A673 (cell line): ENCODE measurements at regions not wholly inside any gene's neighbourhood (a gene's known extent, or its start where the extent isn't known, plus 50 kb on each side); places are given as distances from the start of the nearest gene placed in this dataset.
"Not testable (repeated sequence)": the region's sequence is repeated elsewhere in the genome, so short reads cannot be mapped to it uniquely, and the experiment has no call there.

Experiments
- BruUV-seq: library from RNA; stranded (reverse); fragments of 400-500 nt; replicated peaks from 2 replicates; lab custom pipeline; 2021; lab: Mats Ljungman, UMichigan
- CTCF ChIA-PET: fragments of 300-600 bp; sonication (Branson Sonifier 250); formaldehyde crosslinking; loops from one replicate; lab custom pipeline; 2022; ENCODE audit warnings: antibody characterized with exemption; lab: Charles Lee
- POLR2A ChIA-PET: fragments of 300-600 bp; sonication (Branson Sonifier 250); formaldehyde crosslinking; loops from one replicate; lab custom pipeline; 2022; ENCODE audit warnings: antibody characterized with exemption; ENCODE audit not compliant: low non-redundant PET; lab: Charles Lee
- DNase-seq: peaks from one replicate; pipeline ENCODE4 v3.0.0-alpha.2; 2015; ENCODE audit warnings: low spot score
- H3K27ac ChIP-seq: fragments of 200-600 bp; sonication (generic); 2 replicates; pipeline ENCODE4 v1.5.1; 2016; ENCODE audit warnings: mixed run types, low read depth, mild to moderate bottlenecking, mixed read lengths, antibody characterized with exemption, low read length; ENCODE audit not compliant: poor library complexity, severe bottlenecking
- H3K27me3 ChIP-seq: fragments of 200-600 bp; sonication (generic); replicated peaks from 2 replicates; pipeline ENCODE4 v1.6.1; 2017; ENCODE audit warnings: mixed run types, low read depth, mild to moderate bottlenecking, mixed read lengths, antibody characterized with exemption, low read length; ENCODE audit not compliant: insufficient read depth, poor library complexity
- H3K36me3 ChIP-seq: fragments of 200-600 bp; sonication (generic); 2 replicates; pipeline ENCODE4 v1.6.1; 2016; ENCODE audit warnings: mixed run types, mild to moderate bottlenecking, mixed read lengths, antibody characterized with exemption, low read length; ENCODE audit not compliant: insufficient read depth, poor library complexity, severe bottlenecking
- H3K4me1 ChIP-seq: fragments of 200-600 bp; sonication (generic); 2 replicates; pipeline ENCODE4 v1.6.1; 2017; ENCODE audit warnings: mixed run types, mild to moderate bottlenecking, mixed read lengths, antibody characterized with exemption, low read length; ENCODE audit not compliant: insufficient read depth, poor library complexity, severe bottlenecking
- H3K4me3 ChIP-seq: fragments of 200-600 bp; sonication (generic); 2 replicates; pipeline ENCODE4 v1.5.1; 2016; ENCODE audit warnings: low read depth, mixed run types, mild to moderate bottlenecking, mixed read lengths, low read length; ENCODE audit not compliant: poor library complexity, severe bottlenecking
- H3K9me3 ChIP-seq: fragments of 200-600 bp; sonication (generic); 2 replicates; pipeline ENCODE4 v1.6.1; 2016; ENCODE audit warnings: mixed run types, low read depth, mild to moderate bottlenecking, mixed read lengths, antibody characterized with exemption, low read length; ENCODE audit not compliant: poor library complexity, severe bottlenecking
- CTCF ChIP-seq: fragments of 300-800, 200-600 bp; sonication (generic); conservative IDR thresholded peaks from 2 replicates; pipeline ENCODE4 v1.5.1; 2017; ENCODE audit warnings: low read depth, mild to moderate bottlenecking, antibody characterized with exemption, low read length, moderate library complexity, mixed read lengths
- EZH2 ChIP-seq: fragments of 200-600 bp; sonication (generic); IDR thresholded peaks from 2 replicates; pipeline ENCODE4 v1.6.1; 2017; ENCODE audit warnings: borderline replicate concordance, low read depth, mild to moderate bottlenecking, mixed read lengths, antibody characterized with exemption, low read length; ENCODE audit not compliant: poor library complexity, severe bottlenecking
- intact Hi-C: fragments of 100-400 bp; cut with micrococcal nuclease; formaldehyde crosslinking; loops from one replicate; pipeline ENCODE4 v1.10.0; 2022; ENCODE audit not compliant: unreplicated experiment

GRCh38 chr6:148016013-148016412, 326.6 kb upstream of the SASH1 start:
- CTCF ChIA-PET: no interaction called here
- TF ChIP-seq EZH2 (no peak), CTCF (no peak)
- H3K4me1 ChIP-seq: peaks cover 10% of the 10 kb centered on the region
- POLR2A ChIA-PET: no interaction called here
- BruUV-seq: no TSS peak
- intact Hi-C loops: no loop called here
- no peak for DNase-seq
- H3K9me3 ChIP-seq: peaks cover 4% of the 10 kb centered on the region
- H3K36me3 ChIP-seq: no peaks in the 10 kb centered on the region
- H3K27ac ChIP-seq: no peak overlapping the region
- no peaks in the 10 kb centered on the region for H3K27me3 ChIP-seq
- H3K4me3 ChIP-seq: no peak overlapping the region

GRCh38 chr6:148021165-148021564, 321.5 kb upstream of the SASH1 start:
- Histone ChIP-seq H3K4me1 (no peaks in the 10 kb centered on the region), H3K9me3 (no peaks in the 10 kb centered on the region), H3K27me3 (no peaks in the 10 kb centered on the region), H3K36me3 (no peaks in the 10 kb centered on the region), H3K27ac (no peak overlapping the region), H3K4me3 (no peak overlapping the region)
- intact Hi-C loops: no loop called here
- BruUV-seq: no TSS peak
- TF ChIP-seq CTCF: no peak
- TF ChIP-seq EZH2: no peak
- no peak for DNase-seq
- CTCF ChIA-PET: no interaction called here
- POLR2A ChIA-PET: no interaction called here

- Histone ChIP-seq H3K27me3 (no peaks in the 10 kb centered on the region), H3K9me3 (no peaks in the 10 kb centered on the region), H3K4me3 (no peak overlapping the region), H3K36me3 (no peaks in the 10 kb centered on the region), H3K27ac (no peak overlapping the region), H3K4me1 (no peaks in the 10 kb centered on the region)
- intact Hi-C loops: no loop called here
- no TSS peak for BruUV-seq
- POLR2A ChIA-PET: no interaction called here
- TF ChIP-seq CTCF (no peak), EZH2 (no peak)
- CTCF ChIA-PET: no interaction called here
- no peak for DNase-seq
These were observed 320.9 kb upstream of the SASH1 start for GRCh38 chr6:148021699-148022098.

- H3K36me3 ChIP-seq, intact Hi-C loops, H3K27me3 ChIP-seq, BruUV-seq, DNase-seq, H3K27ac ChIP-seq, H3K4me3 ChIP-seq, H3K4me1 ChIP-seq, CTCF ChIA-PET, H3K9me3 ChIP-seq, POLR2A ChIA-PET: not testable (repeated sequence)
These were observed 320.4 kb upstream of the SASH1 start for GRCh38 chr6:148022279-148022678.
